ENCODE measurements at regions not wholly inside any gene's neighbourhood (a gene's known extent, or its start where the extent isn't known, plus 50 kb on each side); places are given as distances from the start of the nearest gene placed in this dataset.

DNA sequence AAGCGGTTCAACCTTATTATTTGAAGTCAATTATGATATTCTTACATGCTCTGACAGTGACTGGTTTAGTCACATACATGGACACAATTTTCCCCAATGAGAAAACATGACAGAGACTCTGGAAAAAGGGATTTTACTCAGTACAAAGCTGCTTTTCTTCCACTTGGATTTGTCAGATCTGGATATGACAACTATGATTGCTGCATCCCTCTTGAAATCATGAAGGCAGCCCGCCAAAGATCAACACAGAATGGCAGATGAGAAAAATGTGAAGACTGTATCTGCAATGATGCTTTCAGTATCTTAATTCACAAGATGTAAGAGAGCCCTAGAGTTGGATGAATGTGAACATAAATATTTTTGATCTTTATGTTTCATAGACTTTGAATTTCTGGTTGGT is 439.6 kb downstream of the CDH8 start:
- TF ChIP-seq GATA2 (IDR thresholded peaks at IDR 0.05; ENCODE audit: low read depth, low read length) (no peak), GATA3 (IDR thresholded peaks at IDR 0.05; ENCODE audit: low read depth, low read length) (no peak)

DNA sequence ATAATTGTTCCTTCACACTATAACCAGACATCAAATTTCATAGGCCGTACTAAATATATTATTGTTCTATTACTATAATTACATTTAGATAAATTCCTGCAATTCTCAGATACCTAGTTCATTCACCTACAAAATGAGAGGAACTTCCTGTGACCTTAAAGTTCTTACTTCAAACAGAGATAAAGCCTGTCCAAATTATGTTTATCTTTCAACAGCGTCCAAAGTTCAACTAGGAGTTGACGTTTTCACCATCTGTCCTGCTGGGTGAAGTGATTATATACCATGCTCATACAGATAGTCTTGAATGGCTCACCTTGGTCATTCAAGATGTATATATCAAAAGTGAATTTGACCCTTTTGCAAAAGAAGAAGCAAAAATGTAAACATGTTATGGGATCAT is 440.6 kb downstream of the CDH8 start:
- no peak for TF ChIP-seq GATA3 (IDR thresholded peaks at IDR 0.05; ENCODE audit: low read depth, low read length)
- no peak for TF ChIP-seq GATA2 (IDR thresholded peaks at IDR 0.05; ENCODE audit: low read depth, low read length)

DNA sequence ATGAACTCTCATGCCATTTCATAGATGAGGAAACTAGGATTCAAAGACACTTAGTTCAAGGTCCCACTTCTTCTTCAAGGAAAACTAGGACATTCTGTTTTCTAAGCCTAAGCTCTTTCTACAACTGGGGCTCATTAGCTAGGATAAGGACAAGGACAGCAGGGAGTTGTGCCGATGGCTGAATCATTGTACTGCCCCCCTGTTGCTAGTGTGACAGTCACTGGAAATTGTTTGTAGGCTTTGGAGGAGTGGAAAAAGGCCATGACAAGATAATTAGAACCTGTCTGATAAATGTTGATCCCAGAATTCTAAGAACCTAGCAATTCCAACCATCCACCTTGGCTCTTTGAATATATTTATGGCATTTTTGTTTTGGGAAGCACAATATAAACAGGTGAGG is 445.7 kb downstream of the CDH8 start:
- TF ChIP-seq GATA2 (IDR thresholded peaks at IDR 0.05; ENCODE audit: low read depth, low read length) (no peak), GATA3 (IDR thresholded peaks at IDR 0.05; ENCODE audit: low read depth, low read length) (no peak)

DNA sequence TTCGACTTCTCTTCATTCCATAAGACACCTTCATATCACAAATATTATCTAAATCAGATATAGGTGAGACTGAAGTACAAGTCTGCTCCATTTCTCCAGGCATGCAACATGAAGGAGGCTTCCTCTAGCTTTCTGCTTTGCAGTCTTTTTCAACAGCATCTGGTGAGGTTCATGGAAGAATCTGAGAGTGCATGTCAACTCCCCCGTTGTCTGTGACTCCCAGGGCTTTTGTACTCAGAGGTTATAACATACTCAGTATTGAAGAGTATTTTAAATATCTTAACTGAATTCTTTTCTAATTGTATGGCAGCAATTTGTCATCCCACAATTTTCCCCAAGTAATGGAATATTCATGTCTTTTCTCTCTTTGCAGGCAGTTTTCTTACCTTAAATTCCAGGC is 448.7 kb downstream of the CDH8 start:
- TF ChIP-seq GATA2 (IDR thresholded peaks at IDR 0.05; ENCODE audit: low read depth, low read length) (no peak), GATA3 (IDR thresholded peaks at IDR 0.05; ENCODE audit: low read depth, low read length) (no peak)

GRCh38 chr16:61581417-61582046 is 454.7 kb downstream of the CDH8 start:
- TF ChIP-seq GATA2 (IDR thresholded peaks at IDR 0.05; ENCODE audit: low read depth, low read length) (no peak), GATA3 (IDR thresholded peaks at IDR 0.05; ENCODE audit: low read depth, low read length) (no peak)

DNA sequence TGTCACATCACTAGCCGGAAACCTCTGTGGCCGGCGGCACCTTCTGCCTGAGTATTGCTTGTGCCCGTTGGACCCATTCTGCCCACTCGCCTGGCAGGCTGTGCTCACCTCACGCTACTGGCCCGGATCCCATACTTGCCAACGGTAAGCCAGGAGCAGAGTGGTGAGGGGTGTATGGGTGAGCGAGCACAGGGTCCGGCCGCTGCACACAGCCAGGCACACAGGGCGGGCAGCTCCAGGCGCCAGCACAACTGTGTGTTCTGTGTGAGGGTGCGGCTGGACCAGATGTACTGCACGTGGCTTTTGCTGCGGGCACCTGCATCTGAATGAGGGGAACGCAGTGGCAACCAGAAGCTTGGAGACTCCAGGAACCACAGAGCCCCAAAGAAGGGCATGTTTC is 455.7 kb downstream of the CDH8 start:
- TF ChIP-seq GATA2 (IDR thresholded peaks at IDR 0.05; ENCODE audit: low read depth, low read length), result no peak
- TF ChIP-seq GATA3 (IDR thresholded peaks at IDR 0.05; ENCODE audit: low read depth, low read length), result no peak

DNA sequence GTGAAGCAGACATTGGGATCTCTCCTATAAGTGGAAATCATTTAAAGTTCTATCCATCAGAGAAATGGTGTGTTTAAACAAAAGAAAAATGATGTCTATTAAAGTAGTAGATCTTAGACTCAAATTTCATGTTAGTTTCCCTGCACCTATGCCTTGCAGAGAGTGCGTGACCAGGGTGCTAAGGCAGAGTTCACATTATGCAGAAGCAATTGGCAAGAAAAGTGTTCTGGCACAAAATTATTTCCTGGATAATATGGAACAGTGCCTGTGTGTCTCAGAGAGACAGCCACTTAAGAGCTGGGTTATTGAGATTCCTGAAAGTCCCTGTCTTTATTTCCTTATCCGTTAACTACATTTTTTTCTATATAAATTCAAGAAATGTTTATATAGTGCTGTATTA is 457.0 kb downstream of the CDH8 start:
- TF ChIP-seq GATA3 (IDR thresholded peaks at IDR 0.05; ENCODE audit: low read depth, low read length) (no peak), GATA2 (IDR thresholded peaks at IDR 0.05; ENCODE audit: low read depth, low read length) (no peak)

DNA sequence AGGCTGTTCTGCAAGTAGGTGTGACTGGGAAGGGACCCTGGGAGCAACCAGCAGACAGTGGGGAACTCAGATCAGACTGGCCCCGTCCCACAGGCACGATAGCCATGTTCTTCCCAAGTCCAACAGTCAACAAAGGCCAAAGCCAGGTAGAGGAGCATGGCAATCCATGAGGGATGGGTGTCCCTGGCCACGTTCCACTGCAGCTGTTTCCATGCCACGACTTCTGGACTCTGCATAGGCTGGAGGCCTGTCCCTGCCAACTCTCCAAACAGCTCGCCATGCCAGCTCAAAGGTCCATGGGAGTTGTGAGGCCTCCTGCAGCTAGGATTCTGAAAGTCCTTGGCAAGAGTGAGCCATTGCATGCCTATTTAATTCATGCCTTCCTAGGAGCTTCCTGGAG is 459.8 kb downstream of the CDH8 start:
- TF ChIP-seq GATA2 (IDR thresholded peaks at IDR 0.05; ENCODE audit: low read depth, low read length) (no peak), GATA3 (IDR thresholded peaks at IDR 0.05; ENCODE audit: low read depth, low read length) (no peak)

- no peak for TF ChIP-seq GATA2 (IDR thresholded peaks at IDR 0.05; ENCODE audit: low read depth, low read length)
Observed at GRCh38 chr16:61575617-61576016, 460.6 kb downstream of the CDH8 start.

- TF ChIP-seq GATA2 (IDR thresholded peaks at IDR 0.05; ENCODE audit: low read depth, low read length) (no peak), GATA3 (IDR thresholded peaks at IDR 0.05; ENCODE audit: low read depth, low read length) (no peak)
Observed at GRCh38 chr16:61569028-61569427, 467.2 kb downstream of the CDH8 start.

DNA sequence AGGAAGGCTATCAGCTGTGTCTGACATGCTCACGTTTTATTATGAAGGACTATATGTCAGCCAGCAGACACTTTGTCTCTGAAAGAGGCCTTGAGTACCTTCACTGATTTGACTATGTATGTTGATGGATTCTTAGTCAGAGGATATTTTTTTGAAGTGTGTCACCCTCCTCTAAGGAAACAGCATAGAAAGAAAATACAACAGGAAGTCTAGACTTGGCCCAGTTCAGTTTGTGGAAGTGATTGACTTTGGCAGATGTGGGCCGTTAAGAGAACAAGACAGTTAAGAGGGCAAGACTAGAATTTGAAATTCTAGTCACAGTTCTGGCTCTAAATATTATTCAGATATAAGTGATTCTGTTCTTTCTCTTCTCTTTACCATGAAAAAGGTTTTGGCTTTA is 471.5 kb downstream of the CDH8 start:
- no peak for TF ChIP-seq GATA3 (IDR thresholded peaks at IDR 0.05; ENCODE audit: low read depth, low read length)
- TF ChIP-seq GATA2 (IDR thresholded peaks at IDR 0.05; ENCODE audit: low read depth, low read length), result no peak

- TF ChIP-seq GATA3 (IDR thresholded peaks at IDR 0.05; ENCODE audit: low read depth, low read length) (no peak), GATA2 (IDR thresholded peaks at IDR 0.05; ENCODE audit: low read depth, low read length) (no peak)
Observed at GRCh38 chr16:61555718-61556441, 480.4 kb downstream of the CDH8 start.

- no peak for TF ChIP-seq GATA2 (IDR thresholded peaks at IDR 0.05; ENCODE audit: low read depth, low read length)
- TF ChIP-seq GATA3 (IDR thresholded peaks at IDR 0.05; ENCODE audit: low read depth, low read length), result no peak
Observed at GRCh38 chr16:61549327-61549726, 486.9 kb downstream of the CDH8 start.

DNA sequence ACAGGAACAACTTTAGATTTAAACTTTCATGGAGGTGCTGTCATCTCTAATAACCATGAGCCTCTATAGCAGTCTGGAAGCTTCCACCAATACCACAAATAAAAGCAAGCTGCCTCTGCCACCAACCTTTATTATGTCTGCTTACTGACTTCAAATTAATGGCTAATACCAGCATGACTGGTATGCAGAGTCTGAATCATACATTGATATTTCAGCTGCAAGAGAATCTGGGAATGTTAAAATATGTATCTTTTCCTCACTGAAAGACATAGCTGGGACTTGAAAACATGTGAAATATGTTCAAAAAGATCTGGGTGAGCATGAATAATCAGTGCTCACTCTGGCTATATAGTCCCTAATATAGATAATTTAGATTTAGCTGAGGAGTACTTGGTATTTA is 488.6 kb downstream of the CDH8 start:
- TF ChIP-seq GATA3 (IDR thresholded peaks at IDR 0.05; ENCODE audit: low read depth, low read length) (no peak), GATA2 (IDR thresholded peaks at IDR 0.05; ENCODE audit: low read depth, low read length) (no peak)

DNA sequence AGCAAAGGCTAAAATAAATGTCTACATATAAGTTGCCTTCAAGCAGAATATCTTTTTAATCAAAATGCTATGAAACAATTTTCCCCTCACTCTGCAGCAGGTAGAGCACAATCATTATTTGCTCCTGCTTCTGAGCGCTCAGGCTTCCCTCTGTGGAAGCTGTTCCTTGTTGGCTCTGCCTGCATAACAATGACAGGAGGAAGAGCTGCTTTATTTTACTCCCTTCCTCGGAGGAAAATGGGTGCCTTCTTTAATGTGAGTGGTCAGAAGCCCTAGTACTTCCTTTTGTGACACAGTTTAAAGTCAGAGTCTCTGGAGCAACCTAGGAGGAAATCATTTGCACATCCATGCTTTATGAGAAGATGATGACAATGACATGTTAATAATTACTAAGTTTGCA is 492.1 kb downstream of the CDH8 start:
- TF ChIP-seq GATA2 (IDR thresholded peaks at IDR 0.05; ENCODE audit: low read depth, low read length) (no peak), GATA3 (IDR thresholded peaks at IDR 0.05; ENCODE audit: low read depth, low read length) (no peak)

Measured in SH-SY5Y (cell line).